NCI-H1105 (cell line): ENCODE measurements at regions not wholly inside any gene's neighbourhood (a gene's known extent, or its start where the extent isn't known, plus 50 kb on each side); places are given as distances from the start of the nearest gene placed in this dataset.
"Not testable (repeated sequence)": the region's sequence is repeated elsewhere in the genome, so short reads cannot be mapped to it uniquely, and the experiment has no call there.

ENCODE experiments used
- DNase-seq: peaks from one replicate; lab custom pipeline; 2025; lab: John Stamatoyannopoulos, UW

- not testable (repeated sequence) for DNase-seq
Measured at GRCh38 chr14:106410229-106410628, 883.8 kb downstream of the TMEM121 start.

GRCh38 chr14:106414464-106414863 is 888.1 kb downstream of the TMEM121 start:
- no peak for DNase-seq

GRCh38 chr14:106417224-106418049 is 891.1 kb downstream of the TMEM121 start:
- DNase-seq, result no peak

GRCh38 chr14:106419376-106419965 is 893.1 kb downstream of the TMEM121 start:
- no peak for DNase-seq

GRCh38 chr14:106421431-106422033 is 895.1 kb downstream of the TMEM121 start:
- peak; percentile 50 for DNase-seq

GRCh38 chr14:106422066-106422465 is 895.7 kb downstream of the TMEM121 start:
- no peak for DNase-seq

GRCh38 chr14:106425150-106425549 is 898.8 kb downstream of the TMEM121 start:
- DNase-seq, result not testable (repeated sequence)

- peak; percentile 18 for DNase-seq
Measured at GRCh38 chr14:106436310-106436905, 910.0 kb downstream of the TMEM121 start.

GRCh38 chr14:106442857-106443256 is 916.5 kb downstream of the TMEM121 start:
- no peak for DNase-seq

- DNase-seq, result no peak
Measured at GRCh38 chr14:106455026-106455425, 928.6 kb downstream of the TMEM121 start.

- DNase-seq, result no peak
Measured at GRCh38 chr14:106459971-106460730, 933.8 kb downstream of the TMEM121 start.

- DNase-seq, result no peak
Measured at GRCh38 chr14:106460916-106461315, 934.5 kb downstream of the TMEM121 start.

GRCh38 chr14:106466483-106466882 is 940.1 kb downstream of the TMEM121 start:
- DNase-seq, result not testable (repeated sequence)

GRCh38 chr14:106468869-106469268 is 942.5 kb downstream of the TMEM121 start:
- DNase-seq, result not testable (repeated sequence)

GRCh38 chr14:106470028-106470427 is 943.6 kb downstream of the TMEM121 start:
- not testable (repeated sequence) for DNase-seq

- not testable (repeated sequence) for DNase-seq
Measured at GRCh38 chr14:106474261-106475028, 948.1 kb downstream of the TMEM121 start.

- not testable (repeated sequence) for DNase-seq
Measured at GRCh38 chr14:106475214-106475613, 948.8 kb downstream of the TMEM121 start.

- DNase-seq, result not testable (repeated sequence)
Measured at GRCh38 chr14:106477600-106477999, 951.2 kb downstream of the TMEM121 start.

GRCh38 chr14:106480287-106480686 is 953.9 kb downstream of the TMEM121 start:
- not testable (repeated sequence) for DNase-seq

GRCh38 chr14:106482213-106482612 is 955.8 kb downstream of the TMEM121 start:
- not testable (repeated sequence) for DNase-seq

GRCh38 chr14:106487600-106487999 is 961.2 kb downstream of the TMEM121 start:
- no peak for DNase-seq
